ENCODE measurements at regions not wholly inside any gene's neighbourhood (a gene's known extent, or its start where the extent isn't known, plus 50 kb on each side); places are given as distances from the start of the nearest gene placed in this dataset.

GRCh38 chr11:92511522-92512203, 287.0 kb downstream of the FAT3 start:
- H3K27ac Mint-ChIP-seq: no peak overlapping the region
- intact Hi-C loops (cut with DNase I, micrococcal nuclease): no loop called here
- TF ChIP-seq CTCF (IDR thresholded peaks at IDR 0.05): no peak
- H3K36me3 ChIP-seq (ENCODE audit: insufficient read depth, low read length): no peaks in the 10 kb centered on the region
- no peak overlapping the region for H3K4me3 Mint-ChIP-seq
- DNase-seq (no peak), ATAC-seq (ENCODE audit: poor library complexity) (no peak)
- no peaks in the 10 kb centered on the region for H3K9me3 ChIP-seq (ENCODE audit: control insufficient read depth in 1 of 2, insufficient read depth in 1 of 2, low read length in 2 of 2)
- H3K4me1 Mint-ChIP-seq (ENCODE audit: low read depth): no peaks in the 10 kb centered on the region
- no peak overlapping the region for H3K27ac ChIP-seq (ENCODE audit: low read depth in 1 of 2, low read length in 2 of 2)
- no peaks in the 10 kb centered on the region for H3K36me3 Mint-ChIP-seq (ENCODE audit: low read depth)
- CTCF ChIA-PET: no interaction called here
- no peaks in the 10 kb centered on the region for H3K27me3 ChIP-seq (ENCODE audit: control insufficient read depth in 1 of 2, insufficient read depth in 2 of 2, low read length in 2 of 2)
- POLR2A ChIA-PET: no interaction called here
- no peaks in the 10 kb centered on the region for H3K4me1 ChIP-seq (ENCODE audit: insufficient read depth, low read length)
- no peaks in the 10 kb centered on the region for H3K9me3 Mint-ChIP-seq
- no peak overlapping the region for H3K4me3 ChIP-seq (ENCODE audit: low read length)
- H3K27me3 Mint-ChIP-seq: no peaks in the 10 kb centered on the region

GRCh38 chr11:92512204-92512569, 287.6 kb downstream of the FAT3 start:
- Mint-ChIP-seq H3K27me3 (no peaks in the 10 kb centered on the region), H3K4me1 (ENCODE audit: low read depth) (no peaks in the 10 kb centered on the region), H3K4me3 (no peak overlapping the region), H3K27ac (no peak overlapping the region), H3K9me3 (no peaks in the 10 kb centered on the region), H3K36me3 (ENCODE audit: low read depth) (no peaks in the 10 kb centered on the region)
- Histone ChIP-seq H3K4me1 (ENCODE audit: insufficient read depth, low read length) (no peaks in the 10 kb centered on the region), H3K4me3 (ENCODE audit: low read length) (no peak overlapping the region), H3K9me3 (ENCODE audit: control insufficient read depth in 1 of 2, insufficient read depth in 1 of 2, low read length in 2 of 2) (no peaks in the 10 kb centered on the region), H3K27me3 (ENCODE audit: control insufficient read depth in 1 of 2, insufficient read depth in 2 of 2, low read length in 2 of 2) (no peaks in the 10 kb centered on the region), H3K27ac (ENCODE audit: low read depth in 1 of 2, low read length in 2 of 2) (no peak overlapping the region), H3K36me3 (ENCODE audit: insufficient read depth, low read length) (no peaks in the 10 kb centered on the region)
- ChIA-PET CTCF (no interaction called here), POLR2A (no interaction called here)
- ATAC-seq (ENCODE audit: poor library complexity) (no peak), DNase-seq (no peak)
- intact Hi-C loops (cut with DNase I, micrococcal nuclease): no loop called here
- TF ChIP-seq CTCF (IDR thresholded peaks at IDR 0.05): no peak

GRCh38 chr11:92523611-92524010, 299.0 kb downstream of the FAT3 start:
- ATAC-seq (ENCODE audit: poor library complexity): no peak
- intact Hi-C loops (cut with DNase I, micrococcal nuclease): no loop called here
- H3K4me1 ChIP-seq (ENCODE audit: insufficient read depth, low read length): no peaks in the 10 kb centered on the region
- no peak overlapping the region for H3K27ac Mint-ChIP-seq
- ChIA-PET CTCF (no interaction called here), POLR2A (no interaction called here)
- no peak overlapping the region for H3K4me3 ChIP-seq (ENCODE audit: low read length)
- peaks cover 0 to 4% of the 10 kb centered on the region in 2 experiments for H3K9me3 ChIP-seq (ENCODE audit: control insufficient read depth in 1 of 2, insufficient read depth in 1 of 2, low read length in 2 of 2)
- no peaks in the 10 kb centered on the region for H3K4me1 Mint-ChIP-seq (ENCODE audit: low read depth)
- no peak overlapping the region for H3K27ac ChIP-seq (ENCODE audit: low read depth in 1 of 2, low read length in 2 of 2)
- H3K36me3 ChIP-seq (ENCODE audit: insufficient read depth, low read length): no peaks in the 10 kb centered on the region
- H3K9me3 Mint-ChIP-seq: peaks cover 3% of the 10 kb centered on the region
- no peak for TF ChIP-seq CTCF (IDR thresholded peaks at IDR 0.05)
- H3K36me3 Mint-ChIP-seq (ENCODE audit: low read depth): no peaks in the 10 kb centered on the region
- H3K27me3 ChIP-seq (ENCODE audit: control insufficient read depth in 1 of 2, insufficient read depth in 2 of 2, low read length in 2 of 2): no peaks in the 10 kb centered on the region
- H3K4me3 Mint-ChIP-seq: no peak overlapping the region
- no peaks in the 10 kb centered on the region for H3K27me3 Mint-ChIP-seq
- no peak for DNase-seq
